IPS-18a (cell line): ENCODE measurements at regions not wholly inside any gene's neighbourhood (a gene's known extent, or its start where the extent isn't known, plus 50 kb on each side); places are given as distances from the start of the nearest gene placed in this dataset.

Experiments
- H3K27ac ChIP-seq: one replicate; pipeline ENCODE4 v1.5.1; 2013; ENCODE audit warnings: low read length
- H3K27me3 ChIP-seq: one replicate; pipeline ENCODE4 v1.6.1; 2013; ENCODE audit warnings: mild to moderate bottlenecking, low read length; ENCODE audit not compliant: control insufficient read depth, insufficient read depth
- H3K36me3 ChIP-seq: one replicate; pipeline ENCODE4 v1.6.1; 2013; ENCODE audit warnings: low read depth, low read length; ENCODE audit not compliant: control insufficient read depth
- H3K4me1 ChIP-seq: one replicate; pipeline ENCODE4 v1.6.1; 2013; ENCODE audit warnings: low read depth, low read length; ENCODE audit not compliant: control insufficient read depth
- H3K4me3 ChIP-seq: one replicate; pipeline ENCODE4 v1.5.1; 2013; ENCODE audit warnings: low read length
- H3K9ac ChIP-seq: one replicate; pipeline ENCODE4 v1.6.1; 2013; ENCODE audit warnings: mild to moderate bottlenecking, low read length, moderate library complexity
- H3K9me3 ChIP-seq: one replicate; pipeline ENCODE4 v1.6.1; 2013; ENCODE audit warnings: low read depth, low read length; ENCODE audit not compliant: control insufficient read depth

DNA sequence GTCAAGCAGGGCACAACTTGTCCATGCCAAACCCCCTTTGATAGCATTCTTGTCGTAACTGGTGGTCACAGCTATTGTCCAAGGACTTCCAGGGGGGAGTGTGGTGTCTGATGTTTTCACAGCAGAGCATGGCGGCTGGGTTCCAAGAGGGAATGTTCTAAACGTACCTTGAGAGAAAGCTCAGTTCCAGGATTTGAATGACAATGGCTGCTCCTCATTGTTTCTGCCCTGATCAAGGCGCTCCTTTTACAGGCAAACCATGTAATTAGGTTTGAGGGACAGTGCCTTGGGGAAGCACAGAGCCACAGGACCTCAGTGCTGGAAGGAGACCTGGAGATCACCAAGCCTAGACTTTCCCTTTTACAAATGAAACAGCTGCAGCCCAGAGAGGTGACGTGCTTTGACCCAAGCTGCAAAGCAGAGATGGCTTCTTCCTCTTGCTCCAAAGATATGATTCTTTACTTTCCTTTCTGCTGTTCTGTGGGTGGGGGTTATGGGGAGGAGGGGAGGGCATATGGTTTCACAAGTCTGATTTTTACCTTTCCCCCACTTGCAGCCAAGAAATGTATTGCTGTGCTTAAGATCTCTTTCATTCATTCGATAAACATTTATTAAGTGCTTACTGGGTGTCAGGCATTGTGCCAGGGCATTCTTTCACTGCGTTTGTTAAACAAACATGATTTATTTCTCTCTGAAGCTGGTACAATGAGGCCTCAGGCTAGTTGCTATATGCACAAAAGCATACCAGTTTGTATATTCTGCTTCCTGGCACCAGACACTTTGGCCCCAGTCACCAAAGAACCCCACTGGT lies 172.8 kb downstream of the KTN1 start:
- no peaks in the 10 kb centered on the region for H3K27me3 ChIP-seq
- H3K9ac ChIP-seq = no peak overlapping the region
- no peak overlapping the region for H3K27ac ChIP-seq
- no peak overlapping the region for H3K4me3 ChIP-seq
- peaks cover 38% of the 10 kb centered on the region for H3K4me1 ChIP-seq
- no peaks in the 10 kb centered on the region for H3K36me3 ChIP-seq
- H3K9me3 ChIP-seq = no peaks in the 10 kb centered on the region

DNA sequence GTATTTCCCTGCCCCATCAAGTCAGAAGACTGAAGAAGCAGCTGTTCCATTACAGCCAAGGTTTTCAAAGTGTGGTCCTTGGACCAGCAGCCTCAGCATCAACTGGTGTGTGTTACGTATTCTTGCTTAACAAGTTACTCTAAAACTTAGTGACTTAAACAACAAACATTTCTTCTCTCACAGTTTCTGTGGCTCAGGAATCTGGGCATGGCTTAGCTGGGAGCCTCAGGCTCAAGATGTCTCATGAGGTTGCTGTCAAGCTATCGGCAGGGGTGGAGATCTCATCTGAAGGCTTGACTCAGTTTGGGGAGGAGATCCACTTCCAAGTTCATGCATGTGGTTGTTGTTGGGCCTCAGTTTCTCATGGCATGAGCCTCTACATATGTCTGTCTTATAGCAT lies 174.5 kb downstream of the KTN1 start:
- no peak overlapping the region for H3K4me3 ChIP-seq
- H3K9me3 ChIP-seq = no peaks in the 10 kb centered on the region
- H3K27ac ChIP-seq = no peak overlapping the region
- H3K9ac ChIP-seq = no peak overlapping the region
- peaks cover 49% of the 10 kb centered on the region for H3K4me1 ChIP-seq
- H3K36me3 ChIP-seq = no peaks in the 10 kb centered on the region
- H3K27me3 ChIP-seq = no peaks in the 10 kb centered on the region

DNA sequence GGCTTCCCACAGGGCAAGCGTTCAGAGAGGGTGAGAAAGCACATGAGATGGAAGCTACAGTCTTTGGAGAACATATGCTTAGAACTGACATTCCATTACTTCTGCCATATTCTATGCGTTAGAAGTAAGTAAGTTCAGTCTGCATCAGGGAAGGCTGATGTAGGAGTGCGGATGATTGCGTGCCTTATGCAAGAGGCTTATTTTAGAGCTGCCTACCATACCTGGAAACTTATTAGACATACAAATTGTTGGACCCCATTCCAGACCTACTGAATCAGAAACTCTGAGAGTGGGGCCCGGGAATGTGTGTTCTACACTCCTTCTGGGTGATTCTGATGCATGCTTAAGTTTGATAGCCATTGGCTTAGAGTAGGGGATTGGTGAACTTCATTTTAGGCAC lies 174.9 kb downstream of the KTN1 start:
- Histone ChIP-seq H3K27me3 (no peaks in the 10 kb centered on the region), H3K9ac (no peak overlapping the region), H3K36me3 (no peaks in the 10 kb centered on the region), H3K4me3 (no peak overlapping the region), H3K4me1 (peaks cover 46% of the 10 kb centered on the region), H3K27ac (no peak overlapping the region), H3K9me3 (no peaks in the 10 kb centered on the region)

DNA sequence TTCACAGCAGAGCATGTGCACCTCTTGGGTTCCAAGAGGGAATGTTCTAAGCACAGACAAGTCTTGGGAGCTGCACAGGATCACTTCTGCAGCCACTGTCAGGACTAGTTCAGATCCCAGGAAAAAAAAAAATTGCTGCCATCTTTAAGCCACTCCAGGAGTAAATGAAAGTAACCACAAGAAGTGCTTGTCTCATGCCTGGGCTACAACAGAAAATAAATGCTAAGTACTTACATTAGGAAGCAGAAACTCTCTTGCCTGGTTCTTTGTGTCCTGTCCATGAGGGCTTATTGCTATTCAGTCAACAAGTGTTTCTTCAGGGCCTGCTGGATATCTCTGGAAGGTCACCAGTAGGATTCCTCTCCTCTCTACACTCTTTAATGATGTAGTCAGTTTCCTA lies 176.1 kb downstream of the KTN1 start:
- no peaks in the 10 kb centered on the region for H3K36me3 ChIP-seq
- H3K27ac ChIP-seq = no peak overlapping the region
- H3K4me3 ChIP-seq = no peak overlapping the region
- H3K27me3 ChIP-seq = no peaks in the 10 kb centered on the region
- no peaks in the 10 kb centered on the region for H3K9me3 ChIP-seq
- H3K9ac ChIP-seq = no peak overlapping the region
- peaks cover 46% of the 10 kb centered on the region for H3K4me1 ChIP-seq

DNA sequence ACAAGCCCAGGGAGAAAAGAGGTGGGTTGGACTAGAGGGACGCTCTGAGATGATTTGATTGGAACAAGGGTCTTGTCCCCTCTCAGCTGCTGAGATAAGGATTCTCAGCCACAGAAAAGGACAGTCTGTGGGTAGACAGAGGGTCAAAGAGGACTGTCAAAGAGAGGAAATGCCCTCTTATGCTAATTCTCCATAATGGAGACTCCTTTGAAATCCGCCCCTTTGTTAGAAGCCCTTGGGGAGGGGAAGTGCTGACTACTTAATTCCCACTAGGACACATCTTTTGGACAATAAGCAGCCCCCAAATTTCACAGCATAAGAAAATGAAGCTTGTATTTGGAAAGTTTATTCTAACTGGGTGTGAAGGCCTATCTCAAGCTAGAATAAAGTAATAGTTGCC lies 176.6 kb downstream of the KTN1 start:
- H3K36me3 ChIP-seq = no peaks in the 10 kb centered on the region
- no peak overlapping the region for H3K27ac ChIP-seq

DNA sequence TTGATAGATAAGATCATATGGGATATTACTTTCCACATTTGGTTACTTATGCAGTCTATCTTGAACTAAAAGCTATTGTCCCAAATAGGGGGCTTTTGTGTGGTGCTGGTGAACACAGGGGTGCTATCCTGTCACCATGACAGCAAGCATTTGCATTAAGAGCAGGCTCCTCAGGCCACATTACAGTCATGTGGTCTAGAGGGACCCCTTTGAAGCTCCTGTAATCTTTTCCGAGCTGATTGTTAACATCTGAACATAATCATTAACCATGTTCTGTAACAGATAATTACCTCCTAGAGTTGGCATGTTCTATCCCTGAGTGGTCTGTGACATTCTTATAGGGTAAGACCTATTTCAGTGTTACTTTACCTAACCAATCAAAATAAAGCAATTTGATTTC lies 178.8 kb downstream of the KTN1 start:
- Histone ChIP-seq H3K9me3 (no peaks in the 10 kb centered on the region), H3K27me3 (no peaks in the 10 kb centered on the region), H3K9ac (no peak overlapping the region)

More for the DNA sequence above, 176.6 kb downstream of the KTN1 start:
- H3K4me1 ChIP-seq = peaks cover 46% of the 10 kb centered on the region
- no peak overlapping the region for H3K9ac ChIP-seq
- no peaks in the 10 kb centered on the region for H3K9me3 ChIP-seq
- H3K27me3 ChIP-seq = no peaks in the 10 kb centered on the region
- peak overlapping the region; percentile 6 for H3K4me3 ChIP-seq

DNA sequence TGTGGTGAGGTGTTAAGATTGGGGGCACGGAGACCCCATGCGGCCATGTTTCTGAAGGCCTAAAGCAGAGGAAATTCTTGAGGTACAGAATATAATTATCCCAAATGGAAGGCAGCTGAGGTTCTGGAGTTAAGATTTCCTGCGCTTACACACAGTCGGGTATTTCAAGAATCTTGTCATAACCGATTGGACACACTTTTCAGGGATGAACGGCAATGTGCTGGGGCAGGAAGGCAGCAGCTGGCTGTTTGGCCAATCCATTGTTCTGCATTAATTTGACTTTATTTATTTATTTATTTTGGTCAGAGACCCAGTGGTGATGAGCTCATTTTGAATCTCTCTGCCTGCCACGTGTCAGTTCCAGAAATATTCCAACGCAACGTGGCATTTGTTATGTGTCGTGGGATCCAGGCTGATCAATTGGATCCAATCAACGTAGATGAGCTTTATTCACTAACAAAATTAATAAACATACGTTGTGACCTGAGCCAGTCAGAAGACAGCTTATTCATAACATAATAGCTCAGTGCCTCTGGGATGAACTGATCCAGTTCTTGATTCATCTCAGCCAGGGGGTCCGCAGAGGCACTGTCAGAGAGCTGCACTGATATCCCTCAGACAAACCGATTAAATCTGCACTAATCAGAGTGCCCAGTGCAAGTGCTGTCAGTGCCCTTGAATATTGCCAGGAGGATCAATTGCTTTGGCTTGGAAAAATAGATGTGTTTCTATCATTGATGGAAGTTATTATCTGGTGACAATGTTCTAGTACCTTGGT lies 181.0 kb downstream of the KTN1 start:
- Histone ChIP-seq H3K27me3 (no peaks in the 10 kb centered on the region), H3K4me1 (peaks cover 41% of the 10 kb centered on the region), H3K36me3 (no peaks in the 10 kb centered on the region), H3K9ac (no peak overlapping the region), H3K27ac (no peak overlapping the region), H3K4me3 (no peak overlapping the region), H3K9me3 (no peaks in the 10 kb centered on the region)

More for the DNA sequence above, 178.8 kb downstream of the KTN1 start:
- Histone ChIP-seq H3K36me3 (no peaks in the 10 kb centered on the region), H3K27ac (no peak overlapping the region), H3K4me3 (no peak overlapping the region), H3K4me1 (peaks cover 42% of the 10 kb centered on the region)

DNA sequence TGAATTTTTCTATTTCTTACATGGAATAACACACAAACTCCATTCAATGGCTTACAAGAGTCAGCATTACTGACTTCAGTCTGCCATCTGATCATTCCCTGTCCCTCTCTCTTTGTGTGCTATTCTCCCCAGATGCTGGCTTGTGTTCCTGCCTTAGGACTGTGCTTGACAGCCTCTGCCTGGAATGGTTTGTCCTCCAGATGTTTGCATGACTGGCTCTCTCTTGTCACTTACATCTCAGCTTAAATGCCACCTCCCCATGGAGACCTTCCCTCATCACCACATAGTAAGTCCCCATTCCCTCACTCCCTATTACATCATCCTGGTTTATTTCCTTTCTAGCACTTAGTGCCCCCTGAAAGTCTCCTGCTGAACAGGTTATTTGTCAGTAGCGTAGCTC lies 181.6 kb downstream of the KTN1 start:
- Histone ChIP-seq H3K4me1 (peaks cover 34% of the 10 kb centered on the region), H3K27ac (no peak overlapping the region), H3K27me3 (no peaks in the 10 kb centered on the region), H3K4me3 (no peak overlapping the region), H3K9me3 (no peaks in the 10 kb centered on the region), H3K36me3 (no peaks in the 10 kb centered on the region), H3K9ac (no peak overlapping the region)

DNA sequence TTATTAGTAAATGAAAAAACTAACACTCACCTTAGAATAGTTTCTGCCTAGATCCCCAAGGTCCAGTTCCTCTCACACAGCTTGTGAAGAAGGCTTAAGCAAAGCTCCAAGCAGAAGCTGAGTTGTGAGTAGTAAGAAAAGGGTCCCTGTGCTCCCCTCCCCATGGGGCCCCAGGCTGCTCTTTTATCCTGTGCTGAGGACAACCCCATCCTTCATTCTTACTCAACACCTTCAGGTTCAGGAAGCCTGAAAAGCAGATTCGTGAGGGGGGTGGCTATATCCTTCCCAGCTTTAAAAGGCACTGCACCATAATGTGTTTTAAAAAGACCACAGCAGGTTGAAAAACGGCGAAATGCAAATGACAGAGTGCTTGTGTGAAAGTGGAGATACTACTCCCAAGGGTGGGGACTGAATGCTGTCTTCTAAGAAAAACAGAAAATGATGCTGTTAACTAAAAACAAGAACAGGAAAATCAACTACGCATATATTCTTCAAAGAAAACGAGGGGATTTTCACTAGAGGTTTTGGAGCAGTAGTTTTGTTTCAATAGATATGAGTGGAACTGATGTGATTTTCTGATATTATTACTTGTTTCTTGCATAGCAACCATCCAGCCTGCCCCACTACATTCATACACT lies 182.7 kb downstream of the KTN1 start:
- Histone ChIP-seq H3K4me1 (peaks cover 31% of the 10 kb centered on the region), H3K4me3 (no peak overlapping the region), H3K27me3 (no peaks in the 10 kb centered on the region), H3K27ac (no peak overlapping the region), H3K9ac (no peak overlapping the region), H3K36me3 (no peaks in the 10 kb centered on the region), H3K9me3 (no peaks in the 10 kb centered on the region)

DNA sequence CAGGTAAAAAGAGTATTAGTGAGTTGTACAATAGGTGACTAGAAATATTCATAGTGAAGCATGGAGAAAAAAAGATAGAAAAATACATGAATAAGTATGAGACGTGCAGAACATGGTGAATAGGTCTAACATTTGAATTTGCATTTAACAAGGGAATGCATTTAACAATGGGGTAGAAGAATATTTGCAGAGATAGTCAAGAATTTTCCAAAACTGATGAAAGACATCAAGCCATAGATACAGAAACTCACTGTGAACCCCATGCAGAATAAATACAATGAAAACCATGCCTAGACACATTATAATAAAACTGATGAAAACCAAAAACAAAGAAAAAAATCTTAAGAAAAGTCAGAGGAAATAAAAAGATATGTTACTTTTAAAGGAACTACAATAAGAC lies 184.8 kb downstream of the KTN1 start:
- Histone ChIP-seq H3K4me3 (no peak overlapping the region), H3K27me3 (no peaks in the 10 kb centered on the region), H3K9ac (no peak overlapping the region), H3K9me3 (no peaks in the 10 kb centered on the region), H3K36me3 (no peaks in the 10 kb centered on the region), H3K4me1 (peaks cover 12% of the 10 kb centered on the region), H3K27ac (no peak overlapping the region)

DNA sequence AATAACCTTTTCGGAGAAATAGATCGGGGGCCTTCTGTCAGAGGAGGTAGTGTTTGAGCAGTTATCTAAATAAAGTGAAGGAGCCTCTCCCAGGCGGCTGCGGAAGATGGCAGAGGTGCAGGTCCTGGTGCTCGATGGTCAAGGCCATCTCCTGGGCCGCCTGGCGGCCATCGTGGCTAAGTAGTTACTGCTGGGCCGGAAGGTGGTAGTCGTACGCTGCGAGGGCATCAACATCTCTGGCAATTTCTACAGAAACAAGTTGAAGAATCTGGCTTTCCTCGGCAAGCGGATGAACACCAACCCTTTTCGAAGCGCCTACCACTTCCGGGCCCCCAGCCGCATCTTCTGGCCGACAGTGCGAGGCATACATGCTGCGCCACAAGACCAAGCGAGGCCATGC lies 186.1 kb downstream of the KTN1 start:
- H3K9ac ChIP-seq = no peak overlapping the region

More for the DNA sequence above, 186.1 kb downstream of the KTN1 start:
- Histone ChIP-seq H3K27me3 (no peaks in the 10 kb centered on the region), H3K36me3 (no peaks in the 10 kb centered on the region), H3K9me3 (no peaks in the 10 kb centered on the region), H3K27ac (no peak overlapping the region), H3K4me1 (peaks cover 12% of the 10 kb centered on the region), H3K4me3 (no peak overlapping the region)
